Liver (tissue), 8 donors: ENCODE measurements at regions not wholly inside any gene's neighbourhood (a gene's known extent, or its start where the extent isn't known, plus 50 kb on each side); places are given as distances from the start of the nearest gene placed in this dataset.
A peak's percentile ranks its signal among the peaks of the same experiment; 100 is the strongest.

Experiments used
- DNase-seq: peaks from one replicate; pipeline ENCODE4 v3.0.0-alpha.2; 2017; ENCODE audit warnings: low spot score
- H3K27ac ChIP-seq, 2 donors: one replicate each; pipeline ENCODE4 v1.7.0; 2013; ENCODE audit warnings: inconsistent platforms in 2 of 2, low read length in 2 of 2, control low read depth in 1 of 2, low read depth in 1 of 2, mild to moderate bottlenecking in 1 of 2
- H3K27me3 ChIP-seq, 4 donors: one replicate each; pipeline versions ENCODE4 v1.6.1 to v1.7.0; 2013; ENCODE audit warnings: low read length in 3 of 4, inconsistent platforms in 1 of 4, mild to moderate bottlenecking in 1 of 4, moderate library complexity in 1 of 4; ENCODE audit not compliant: control insufficient read depth in 4 of 4, insufficient read depth in 4 of 4
- H3K36me3 ChIP-seq, 4 donors: one replicate each; pipeline versions ENCODE4 v1.6.1 to v1.7.0; 2013; ENCODE audit warnings: low read length in 3 of 4, mild to moderate bottlenecking in 3 of 4, low read depth in 1 of 4, moderate library complexity in 1 of 4; ENCODE audit not compliant: control insufficient read depth in 4 of 4, insufficient read depth in 3 of 4
- H3K4me1 ChIP-seq, 4 donors: one replicate each; pipeline versions ENCODE4 v1.6.1 to v1.7.0; 2013; ENCODE audit warnings: low read length in 3 of 4, mild to moderate bottlenecking in 3 of 4, moderate library complexity in 1 of 4; ENCODE audit not compliant: control insufficient read depth in 4 of 4, insufficient read depth in 4 of 4
- H3K4me3 ChIP-seq, 3 donors: one replicate each; pipeline versions ENCODE4 v1.6.1 to v1.7.0; 2013; ENCODE audit warnings: low read length in 3 of 3, control low read depth in 1 of 3, low read depth in 1 of 3, mild to moderate bottlenecking in 1 of 3
- H3K9ac ChIP-seq, 2 donors: one replicate each; pipeline ENCODE4 v1.7.0; 2013; ENCODE audit warnings: low read length in 2 of 2, mild to moderate bottlenecking in 2 of 2, moderate library complexity in 2 of 2, control low read depth in 1 of 2, low read depth in 1 of 2
- H3K9me3 ChIP-seq, 4 donors: one replicate each; pipeline versions ENCODE4 v1.6.1 to v1.7.0; 2013; ENCODE audit warnings: low read length in 3 of 4; ENCODE audit not compliant: control insufficient read depth in 4 of 4
- ATF3 ChIP-seq: IDR thresholded peaks from 2 replicates; pipeline ENCODE4 v1.6.1; 2016; ENCODE audit warnings: antibody characterized with exemption
- CTCF ChIP-seq: fragments of 150-350 bp; IDR thresholded peaks from 2 replicates; pipeline ENCODE4 v1.5.1; 2017; ENCODE audit warnings: improper control_type of control experiment, low read depth, low read length; ENCODE audit not compliant: missing input control
- EGR1 ChIP-seq, 2 donors: IDR thresholded peaks; 2 replicates each; pipeline ENCODE4 v1.6.1; 2016 to 2018; ENCODE audit warnings: antibody characterized with exemption in 2 of 2, low read depth in 2 of 2
- FOXA1 ChIP-seq: IDR thresholded peaks from 2 replicates; pipeline ENCODE4 v1.6.1; 2016; ENCODE audit warnings: antibody characterized with exemption
- FOXA2 ChIP-seq: IDR thresholded peaks from 2 replicates; pipeline ENCODE4 v1.6.1; 2016; ENCODE audit warnings: antibody characterized with exemption
- HNF4A ChIP-seq, 2 donors: conservative IDR thresholded peaks; 2 replicates each; pipeline ENCODE4 v1.6.1; 2016; ENCODE audit warnings: antibody characterized with exemption in 2 of 2, mild to moderate bottlenecking in 2 of 2
- MAX ChIP-seq: IDR thresholded peaks from 2 replicates; pipeline ENCODE4 v1.6.1; 2016; ENCODE audit warnings: antibody characterized with exemption
- NR2F2 ChIP-seq: IDR thresholded peaks from 2 replicates; pipeline ENCODE4 v1.6.1; 2016; ENCODE audit warnings: antibody characterized with exemption
- RAD21 ChIP-seq, 2 donors: IDR thresholded peaks; 2 replicates each; pipeline ENCODE4 v1.6.1; 2016; ENCODE audit warnings: antibody characterized with exemption in 2 of 2, mild to moderate bottlenecking in 2 of 2
- TAF1 ChIP-seq: conservative IDR thresholded peaks from 2 replicates; pipeline ENCODE4 v1.6.1; 2016; ENCODE audit warnings: antibody characterized with exemption, mild to moderate bottlenecking
- YY1 ChIP-seq: IDR thresholded peaks from 2 replicates; pipeline ENCODE4 v1.6.1; 2016; ENCODE audit warnings: antibody characterized with exemption, mild to moderate bottlenecking
- WGBS: extraction: QIAGEN DNeasy Blood & Tissue Kit; methylation state at CpG from one replicate; pipeline ENCODE4 v1.1.7; 2013; 5-methylcytosine and 5-hydroxymethylcytosine counted together
- donor health status: healthy.
- donor health status: healthy.
- donor health status: healthy.
- donor health status: healthy.
- donor health status: healthy.

GRCh38 chr15:31461911-31462480, 135.4 kb downstream of the KLF13 start:
- no peaks in the 10 kb centered on the region for H3K27me3 ChIP-seq
- H3K36me3 ChIP-seq, result no peaks in the 10 kb centered on the region
- no peak overlapping the region for H3K9ac ChIP-seq
- H3K4me3 ChIP-seq, result no peak overlapping the region
- no peaks in the 10 kb centered on the region for H3K9me3 ChIP-seq
- peak; percentile 3 for DNase-seq
- no peaks in the 10 kb centered on the region for H3K4me1 ChIP-seq
- H3K27ac ChIP-seq, result no peak overlapping the region
- TF ChIP-seq TAF1 (no peak), FOXA1 (no peak), NR2F2 (no peak), YY1 (no peak)
- 85% methylated on average over 9 of the region's 9 CpGs for WGBS

GRCh38 chr15:31463521-31464102, 137.0 kb downstream of the KLF13 start:
- Histone ChIP-seq H3K4me3 (no peak overlapping the region), H3K9me3 (no peaks in the 10 kb centered on the region), H3K4me1 (no peaks in the 10 kb centered on the region), H3K9ac (no peak overlapping the region), H3K27ac (no peak overlapping the region), H3K27me3 (no peaks in the 10 kb centered on the region), H3K36me3 (no peaks in the 10 kb centered on the region)
- DNase-seq, result no peak
- 73% methylated on average over 8 of the region's 8 CpGs for WGBS
- no peak for TF ChIP-seq YY1
- no peak for TF ChIP-seq EGR1 (IDR thresholded peaks at IDR 0.05; ENCODE audit: low read depth in 2 of 2)
- no peak for TF ChIP-seq HNF4A (conservative IDR thresholded peaks at IDR 0.05)
- TF ChIP-seq ATF3, result no peak
- TF ChIP-seq TAF1, result no peak
- no peak for TF ChIP-seq RAD21 (IDR thresholded peaks at IDR 0.05)

- TF ChIP-seq MAX (no peak), RAD21 (IDR thresholded peaks at IDR 0.05) (no peak), FOXA2 (no peak), HNF4A (conservative IDR thresholded peaks at IDR 0.05) (no peak), CTCF (no peak)
- 75% methylated on average over 13 of the region's 13 CpGs for WGBS
Measured at GRCh38 chr15:31464216-31465082, 137.8 kb downstream of the KLF13 start.

More at GRCh38 chr15:31464216-31465082, 137.8 kb downstream of the KLF13 start:
- no peak overlapping the region for H3K4me3 ChIP-seq
- peak; percentile 20 for DNase-seq
- no peaks in the 10 kb centered on the region for H3K27me3 ChIP-seq
- no peaks in the 10 kb centered on the region for H3K4me1 ChIP-seq
- no peaks in the 10 kb centered on the region for H3K9me3 ChIP-seq
- no peak overlapping the region for H3K9ac ChIP-seq
- no peak overlapping the region for H3K27ac ChIP-seq
- H3K36me3 ChIP-seq, result no peaks in the 10 kb centered on the region
